GM18498 (cell line): ENCODE measurements at regions not wholly inside any gene's neighbourhood (a gene's known extent, or its start where the extent isn't known, plus 50 kb on each side); places are given as distances from the start of the nearest gene placed in this dataset.
"Not testable (repeated sequence)": the region's sequence is repeated elsewhere in the genome, so short reads cannot be mapped to it uniquely, and the experiment has no call there.

ENCODE experiments used
- ATAC-seq: cut with Tn5 transposase; IDR thresholded peaks from one replicate; pipeline ENCODE4 v1.9.1; 2021; ENCODE audit warnings: mild to moderate bottlenecking, moderate library complexity; ENCODE audit not compliant: unreplicated experiment

GRCh38 chr1:110260194-110260593 lies 50.1 kb downstream of the KCNC4 start:
- ATAC-seq, result no peak

- ATAC-seq, result no peak
Measured at GRCh38 chr1:110262296-110262695, 52.2 kb downstream of the KCNC4 start.

GRCh38 chr1:110262846-110263631 lies 52.9 kb downstream of the KCNC4 start:
- ATAC-seq, result no peak

GRCh38 chr1:110264430-110264829 lies 54.3 kb downstream of the KCNC4 start:
- ATAC-seq, result no peak

- no peak for ATAC-seq
Measured at GRCh38 chr1:110265186-110265585, 55.1 kb downstream of the KCNC4 start.

- ATAC-seq, result no peak
Measured at GRCh38 chr1:110266834-110267233, 56.7 kb downstream of the KCNC4 start.

GRCh38 chr1:110267260-110267659 lies 57.1 kb downstream of the KCNC4 start:
- ATAC-seq, result no peak

- no peak for ATAC-seq
Measured at GRCh38 chr1:110272045-110272444, 61.9 kb downstream of the KCNC4 start.

GRCh38 chr1:110273832-110274231 lies 63.7 kb downstream of the KCNC4 start:
- ATAC-seq, result not testable (repeated sequence)

- no peak for ATAC-seq
Measured at GRCh38 chr1:110280126-110280525, 59.1 kb upstream of the RBM15 start.

- no peak for ATAC-seq
Measured at GRCh38 chr1:110280804-110281203, 58.4 kb upstream of the RBM15 start.

GRCh38 chr1:110281363-110282290 lies 57.5 kb upstream of the RBM15 start:
- no peak for ATAC-seq

- ATAC-seq, result no peak
Measured at GRCh38 chr1:110282395-110282794, 56.8 kb upstream of the RBM15 start.

GRCh38 chr1:110283677-110284076 lies 55.5 kb upstream of the RBM15 start:
- ATAC-seq, result no peak

- no peak for ATAC-seq
Measured at GRCh38 chr1:110285316-110285715, 53.9 kb upstream of the RBM15 start.

GRCh38 chr1:110286564-110286963 lies 52.6 kb upstream of the RBM15 start:
- ATAC-seq, result peak; percentile 56

- ATAC-seq, result no peak
Measured at GRCh38 chr1:110288111-110288510, 51.1 kb upstream of the RBM15 start.
